GM18519 (cell line): ENCODE measurements at regions not wholly inside any gene's neighbourhood (a gene's known extent, or its start where the extent isn't known, plus 50 kb on each side); places are given as distances from the start of the nearest gene placed in this dataset.

Experiments used
- ATAC-seq: cut with Tn5 transposase; IDR thresholded peaks from one replicate; pipeline ENCODE4 v1.9.1; 2021; ENCODE audit warnings: mild to moderate bottlenecking, moderate library complexity; ENCODE audit not compliant: unreplicated experiment, low FRiP score

DNA sequence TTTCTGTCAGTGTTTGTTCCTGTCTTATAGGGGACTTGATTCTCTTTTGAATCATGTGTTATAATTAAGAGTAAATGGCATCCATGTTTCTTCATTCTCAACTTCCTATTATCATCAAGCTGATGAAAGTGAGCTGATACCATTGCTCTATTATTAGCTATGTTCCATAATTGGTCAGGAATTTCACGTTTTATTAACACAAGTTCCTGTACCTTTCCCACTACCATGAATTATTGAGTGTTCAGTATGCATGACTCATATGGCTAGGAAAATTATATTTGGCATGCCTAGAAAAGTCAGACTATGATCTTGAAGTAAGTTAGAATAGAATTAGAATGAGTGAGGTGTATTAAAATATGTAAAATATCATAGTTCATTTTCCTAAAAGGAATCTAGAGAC, 278.9 kb upstream of the LRRC3B start:
- ATAC-seq = no peak

DNA sequence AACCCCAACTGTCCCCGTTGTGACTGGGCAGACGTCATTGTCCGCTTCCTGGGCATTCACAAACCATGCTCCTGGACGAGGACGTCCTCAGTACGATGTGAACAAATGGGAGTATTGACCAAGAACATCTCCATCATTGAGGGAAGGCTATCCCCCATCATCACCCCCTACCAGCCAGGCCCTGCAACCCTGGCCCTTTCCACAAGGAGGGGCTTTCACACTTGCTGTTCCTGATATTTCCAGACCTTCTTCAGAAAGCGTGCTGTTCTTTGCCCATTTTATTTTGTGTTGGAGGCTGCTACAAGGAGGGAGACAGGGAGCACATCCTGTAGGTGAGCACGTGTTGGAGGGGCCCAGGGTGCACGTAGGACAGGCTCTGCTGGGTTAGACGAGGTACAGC, 277.0 kb upstream of the LRRC3B start:
- ATAC-seq = no peak

DNA sequence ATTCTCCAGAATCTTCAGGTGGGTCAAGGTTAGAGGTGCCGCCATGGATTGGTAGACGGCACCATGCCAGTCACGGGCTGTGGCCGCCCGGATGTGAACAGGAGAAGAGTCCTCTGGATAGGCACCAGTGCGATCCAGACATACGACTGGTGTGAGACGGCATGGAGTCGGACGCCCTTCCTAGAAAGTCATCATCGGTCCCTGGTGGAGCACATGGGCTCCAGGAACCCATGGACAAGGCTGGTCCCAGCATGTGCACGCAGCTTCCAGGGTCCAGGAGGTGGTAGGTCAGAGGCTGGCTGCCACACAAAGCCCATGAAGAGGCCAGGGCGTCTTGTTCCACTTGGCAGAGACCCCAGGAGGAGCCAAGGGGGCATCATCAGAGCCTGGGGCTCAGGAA, 276.1 kb upstream of the LRRC3B start:
- no peak for ATAC-seq

DNA sequence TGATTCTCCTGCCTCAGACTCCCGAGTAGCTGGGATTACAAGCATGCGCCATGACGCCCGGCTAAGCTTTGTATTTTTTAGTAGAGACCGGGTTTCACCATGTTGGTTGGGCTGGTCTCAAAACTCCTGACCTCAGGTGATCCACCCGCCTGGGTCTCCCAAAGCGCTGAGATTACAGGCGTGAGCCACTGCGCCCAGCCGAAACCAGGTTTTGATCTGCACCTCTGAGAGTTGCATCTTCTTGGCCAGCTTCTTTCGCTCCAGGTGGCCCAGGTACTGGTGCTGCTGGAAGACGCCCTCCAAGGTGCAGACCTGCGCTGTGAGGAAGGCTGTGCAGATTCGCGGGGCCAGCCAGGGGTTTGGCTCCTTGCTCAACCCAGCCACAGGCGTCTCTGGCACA, 275.4 kb upstream of the LRRC3B start:
- ATAC-seq = no peak

DNA sequence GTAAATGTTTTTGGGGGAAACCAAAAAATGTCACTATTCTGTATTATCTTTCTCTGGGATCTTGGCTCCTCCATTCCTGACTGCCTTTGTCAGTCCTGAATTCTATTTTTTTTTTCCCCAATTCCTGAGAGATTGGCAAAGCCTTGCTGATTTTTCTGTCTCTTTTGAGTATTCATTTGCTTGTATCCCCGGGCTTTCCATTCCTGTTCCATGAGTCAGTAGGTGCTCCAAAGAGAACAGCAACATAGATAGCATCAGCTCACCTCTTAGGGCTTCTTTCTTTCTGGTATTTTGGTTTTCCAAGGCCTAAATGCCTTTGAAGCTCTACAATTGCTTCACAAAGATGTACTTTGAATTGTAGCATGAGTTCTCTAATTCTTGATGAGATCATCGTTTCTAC, 271.7 kb upstream of the LRRC3B start:
- no peak for ATAC-seq

DNA sequence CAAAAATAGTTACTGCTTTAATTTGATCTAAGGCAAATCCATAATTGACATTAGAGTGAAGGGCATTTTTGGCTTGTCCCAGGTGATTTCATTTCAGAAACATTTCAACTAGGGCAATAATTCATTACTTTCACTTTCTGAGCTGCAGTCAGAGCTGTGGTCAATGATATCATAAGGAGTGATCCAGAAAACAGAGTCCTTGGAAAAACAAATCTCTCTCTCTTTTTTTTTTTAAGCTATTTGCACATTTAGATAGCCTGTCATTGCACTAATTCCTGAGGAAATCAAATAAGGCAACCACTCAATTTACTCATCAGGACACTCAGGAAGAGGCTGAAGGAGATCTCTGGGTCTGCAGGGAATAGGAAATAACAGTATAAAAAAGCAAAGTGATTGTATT, 269.5 kb upstream of the LRRC3B start:
- no peak for ATAC-seq

DNA sequence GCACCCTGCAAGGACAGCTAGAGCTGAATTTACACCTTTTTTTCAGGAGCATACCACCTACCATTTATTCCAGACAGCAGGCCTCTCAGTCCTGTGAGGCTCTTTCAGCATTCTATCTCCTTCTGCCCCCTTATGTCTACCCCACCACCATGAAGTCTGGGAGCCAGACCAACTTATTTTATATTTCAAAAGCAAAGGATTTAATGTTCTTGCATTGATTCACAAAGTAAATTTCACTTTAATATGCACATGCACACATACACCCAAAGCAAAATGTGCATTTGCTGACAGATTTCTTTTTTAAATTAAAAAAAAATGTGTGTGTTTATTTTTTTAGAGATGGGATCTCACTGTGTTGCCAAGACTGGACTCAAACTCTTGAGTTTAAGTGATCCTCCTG, 264.2 kb upstream of the LRRC3B start:
- no peak for ATAC-seq

DNA sequence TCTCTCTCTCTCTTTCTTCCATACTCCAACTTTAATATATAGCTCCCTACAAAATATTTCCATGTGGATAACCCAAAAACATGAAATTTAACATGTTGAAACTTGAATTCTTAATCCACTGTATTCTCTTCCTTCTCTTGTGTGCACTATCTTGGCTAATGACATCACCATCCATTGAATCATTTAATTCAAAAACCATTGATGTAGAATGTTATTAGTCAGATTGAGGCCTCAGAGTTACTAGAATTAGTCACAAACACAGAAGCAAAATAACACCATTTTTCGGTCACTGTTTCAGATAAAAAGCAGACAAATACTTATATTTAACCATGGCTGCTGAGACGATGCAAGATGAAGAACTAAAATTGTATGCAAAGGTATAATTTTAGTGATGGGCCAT, 256.9 kb upstream of the LRRC3B start:
- no peak for ATAC-seq

DNA sequence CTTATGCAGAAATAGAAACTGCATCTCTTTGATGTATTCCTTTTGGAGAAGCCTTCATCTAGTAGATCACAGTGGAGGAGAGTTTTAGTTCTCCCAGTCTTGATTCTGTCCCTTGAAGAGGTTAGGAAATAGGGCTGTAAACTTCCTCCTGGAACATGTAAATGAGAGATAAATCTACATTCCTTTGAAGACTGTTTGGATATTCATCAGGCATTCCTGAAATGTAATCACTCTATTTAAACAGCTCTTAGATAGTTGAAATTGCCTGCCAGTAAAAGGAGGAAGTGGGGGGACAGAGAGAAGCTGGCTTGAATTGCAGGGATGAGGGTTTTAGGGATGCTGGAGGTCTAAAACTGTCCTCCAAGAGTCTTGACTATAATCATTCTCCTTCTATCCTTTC, 254.3 kb upstream of the LRRC3B start:
- no peak for ATAC-seq

DNA sequence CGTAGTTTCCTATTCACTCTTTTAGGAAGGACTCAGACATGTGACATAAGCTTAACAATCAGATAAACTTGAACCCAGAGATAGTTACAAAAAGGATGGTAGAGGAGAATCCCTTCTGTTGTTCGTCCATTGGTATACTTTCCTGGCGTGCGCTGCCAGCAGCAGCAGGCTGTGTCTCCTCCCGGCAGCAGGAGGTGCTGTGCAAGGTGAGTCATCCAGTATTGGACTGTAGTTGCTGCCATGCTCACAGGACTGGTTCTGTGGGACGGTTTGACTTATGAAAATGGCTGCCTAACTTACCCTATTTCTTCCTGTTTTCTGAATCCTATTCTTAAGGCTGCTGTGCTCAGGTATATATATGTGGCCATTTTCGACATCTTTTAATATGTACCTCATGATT, 253.4 kb upstream of the LRRC3B start:
- ATAC-seq = no peak

DNA sequence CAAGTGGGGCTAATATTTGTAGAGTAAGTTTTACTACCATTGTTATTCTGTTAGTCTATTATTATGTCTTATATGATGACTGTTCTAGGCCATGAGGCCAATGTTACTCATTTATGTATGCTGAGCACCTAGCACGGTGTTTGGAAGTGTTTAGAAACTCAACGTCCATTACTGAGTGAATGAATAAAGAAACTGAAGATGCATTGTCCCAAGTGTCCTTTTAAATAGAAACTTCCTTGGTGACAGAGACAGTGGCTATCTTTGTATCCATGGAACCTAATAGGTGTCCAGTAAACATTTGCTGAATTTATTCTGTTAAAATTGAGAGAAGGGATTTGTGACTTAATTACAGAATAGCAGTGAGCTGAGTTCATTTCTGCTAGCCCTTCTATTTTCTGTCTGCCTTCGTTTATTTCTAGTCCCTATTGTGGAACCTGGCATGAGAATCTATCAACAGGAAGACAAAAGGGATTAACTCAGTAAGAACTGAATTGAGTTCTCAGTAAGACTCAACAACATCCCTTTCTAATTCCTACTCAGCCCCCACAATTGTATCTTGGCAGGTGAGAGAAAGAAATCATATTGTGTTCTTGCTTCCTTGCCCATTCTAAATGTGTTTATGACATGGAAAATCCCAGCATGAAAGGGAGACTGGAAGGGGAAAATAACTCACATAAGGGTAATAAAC, 246.6 kb upstream of the LRRC3B start:
- ATAC-seq = no peak

DNA sequence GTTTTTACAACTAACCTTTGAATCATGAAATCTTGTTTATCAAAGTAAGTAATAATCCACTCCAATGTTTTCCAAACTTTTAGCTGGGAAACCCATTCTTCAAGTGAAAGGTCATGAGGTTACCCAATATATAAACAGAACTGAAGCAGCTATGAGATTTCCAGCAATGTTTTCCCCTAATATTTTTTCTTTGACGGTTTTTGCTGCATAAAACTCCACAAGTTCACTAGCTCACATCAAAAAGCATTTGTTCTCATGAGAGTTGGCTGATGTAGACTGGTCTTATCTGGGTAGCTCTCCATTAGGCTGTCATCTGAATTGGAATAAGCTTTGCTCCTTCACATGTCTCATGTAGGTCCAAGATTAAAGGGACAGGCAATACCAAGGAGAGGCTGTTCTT, 241.2 kb upstream of the LRRC3B start:
- no peak for ATAC-seq

DNA sequence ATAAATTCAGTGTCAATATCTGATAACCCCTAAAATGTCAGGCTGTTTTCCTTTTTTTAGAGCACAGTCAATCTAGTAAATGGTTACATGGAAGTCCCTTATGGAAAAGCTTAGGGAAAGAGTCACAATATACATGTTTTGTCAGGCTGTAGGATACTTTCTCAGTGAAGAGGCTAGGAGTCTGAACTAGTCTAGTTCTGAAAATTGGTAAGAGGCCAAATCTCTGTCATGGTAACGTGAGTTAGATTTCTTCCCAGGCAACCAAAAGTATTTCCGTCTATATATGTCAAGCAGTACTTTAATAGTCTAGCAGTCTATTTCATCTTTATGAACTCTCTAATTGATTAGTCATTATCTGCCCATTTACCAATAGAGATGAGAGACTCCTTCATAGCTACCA, 215.9 kb upstream of the LRRC3B start:
- no peak for ATAC-seq

DNA sequence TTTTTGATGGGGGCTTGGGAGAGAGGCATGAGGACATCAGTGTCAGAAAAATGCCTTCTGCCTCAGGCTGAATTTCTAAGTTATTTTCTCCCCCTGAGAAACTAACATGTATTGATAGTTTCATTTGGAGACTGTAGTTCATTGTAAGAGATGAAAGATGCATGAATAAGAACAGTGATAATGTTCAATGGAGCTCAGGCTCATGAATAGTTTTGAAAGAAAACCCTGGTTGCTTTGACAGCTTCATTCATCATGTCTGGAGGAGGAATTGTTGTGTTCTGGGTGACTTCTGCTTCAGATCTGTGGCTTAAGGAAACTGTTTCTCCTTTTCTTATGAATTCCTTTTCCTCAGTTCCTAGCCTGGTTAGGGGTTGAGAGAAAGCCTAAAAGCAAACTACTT, 204.0 kb upstream of the LRRC3B start:
- ATAC-seq = no peak

DNA sequence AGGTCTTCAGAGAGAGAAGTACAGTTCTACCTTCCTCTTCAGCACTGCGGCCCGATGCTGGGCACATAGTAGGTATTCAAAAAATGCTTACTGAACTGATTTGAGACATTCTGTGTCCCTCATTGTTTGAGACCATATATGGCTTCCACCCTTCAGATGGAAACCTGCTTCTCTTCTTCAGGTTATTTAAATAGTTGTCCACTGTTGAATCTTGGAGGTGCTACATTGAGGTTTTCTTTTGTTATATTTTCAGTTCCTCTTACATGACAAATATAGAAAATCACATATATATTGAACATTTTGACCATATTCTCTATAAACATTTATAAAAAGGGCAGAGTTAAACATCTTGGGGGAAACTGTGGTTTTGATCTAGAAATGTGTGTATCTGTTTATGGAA, 200.2 kb upstream of the LRRC3B start:
- ATAC-seq = no peak

DNA sequence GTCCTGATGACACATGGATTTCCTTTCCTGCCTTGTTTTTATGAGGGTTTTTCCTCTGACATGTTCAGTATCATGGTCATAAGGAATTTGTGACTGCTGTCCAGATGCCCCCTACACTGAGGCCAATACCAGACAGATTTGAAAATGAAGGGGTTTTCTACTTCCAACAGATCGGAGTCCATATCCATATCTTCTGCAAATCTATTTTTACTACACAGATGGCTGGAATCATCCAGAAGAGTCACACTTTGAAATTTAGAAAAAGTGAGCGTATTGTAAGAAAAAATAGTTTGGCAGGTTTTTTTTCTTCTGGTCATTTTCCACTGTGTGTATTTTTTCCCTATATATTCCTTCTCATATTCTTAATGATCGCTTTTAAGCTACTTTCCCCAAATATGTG, 197.5 kb upstream of the LRRC3B start:
- ATAC-seq = no peak

DNA sequence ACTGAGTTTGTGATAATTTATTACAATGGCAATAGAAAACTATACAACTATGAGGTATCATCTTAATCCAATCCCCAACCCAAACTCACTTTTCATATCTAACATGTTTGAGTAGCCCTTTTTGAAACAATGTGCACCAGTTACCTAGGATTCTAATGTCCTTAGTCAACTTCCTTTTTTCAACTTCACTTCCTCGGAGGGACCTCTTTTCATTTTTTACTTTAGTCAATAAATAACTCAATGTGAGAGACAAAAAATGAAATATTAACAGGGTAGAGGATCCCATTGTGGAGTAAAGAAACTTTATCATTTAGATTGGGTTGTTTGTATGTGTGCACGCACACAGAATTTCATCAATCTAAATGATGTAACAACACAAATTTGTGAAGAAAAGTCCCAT, 193.6 kb upstream of the LRRC3B start:
- no peak for ATAC-seq

DNA sequence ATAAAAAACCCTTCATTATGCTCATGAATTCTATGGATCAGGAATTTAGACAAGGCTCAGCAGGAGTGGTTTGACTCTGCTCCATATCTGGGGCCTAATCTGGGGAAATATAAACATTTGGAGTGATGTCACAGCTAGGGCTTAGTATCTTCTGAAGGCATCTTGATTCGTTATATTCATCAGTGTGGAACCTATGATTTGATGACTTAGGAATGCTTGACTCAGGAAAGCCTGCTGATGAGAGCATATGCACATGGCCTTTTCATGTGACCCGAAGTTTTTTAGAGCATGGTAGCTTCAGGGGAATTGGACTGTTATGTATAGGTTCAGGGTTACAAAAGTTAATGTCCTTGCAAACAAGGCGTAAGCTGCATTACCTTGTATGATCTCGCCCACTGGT, 184.9 kb upstream of the LRRC3B start:
- ATAC-seq = no peak

DNA sequence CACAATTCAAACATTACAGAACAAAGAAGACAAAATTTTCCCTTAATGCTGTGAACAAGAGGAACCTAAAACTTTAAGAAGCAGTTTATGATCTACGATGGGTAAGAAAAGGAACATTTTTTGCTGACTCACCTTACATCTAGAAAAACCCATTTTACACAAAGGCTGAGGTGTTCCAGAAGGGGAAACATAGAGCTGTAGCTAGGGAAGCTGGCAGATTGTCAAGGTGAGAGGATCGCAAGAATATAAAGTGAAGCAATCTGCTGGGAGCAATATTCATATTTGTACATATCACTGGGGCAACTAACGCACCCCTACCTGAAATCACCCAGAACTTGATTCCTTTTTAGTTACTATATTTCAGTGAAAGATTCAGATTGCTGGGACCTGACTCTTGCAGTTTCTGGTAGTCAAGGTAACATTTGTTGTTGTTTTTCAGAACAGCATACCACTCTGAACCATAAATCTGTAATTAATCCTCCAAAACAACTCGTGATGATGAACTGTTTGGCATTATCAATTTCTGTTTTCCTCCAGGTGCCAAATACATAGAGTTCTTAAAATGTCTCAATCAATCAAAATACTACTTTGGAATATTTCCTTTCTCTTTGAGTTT, 184.1 kb upstream of the LRRC3B start:
- ATAC-seq = no peak

DNA sequence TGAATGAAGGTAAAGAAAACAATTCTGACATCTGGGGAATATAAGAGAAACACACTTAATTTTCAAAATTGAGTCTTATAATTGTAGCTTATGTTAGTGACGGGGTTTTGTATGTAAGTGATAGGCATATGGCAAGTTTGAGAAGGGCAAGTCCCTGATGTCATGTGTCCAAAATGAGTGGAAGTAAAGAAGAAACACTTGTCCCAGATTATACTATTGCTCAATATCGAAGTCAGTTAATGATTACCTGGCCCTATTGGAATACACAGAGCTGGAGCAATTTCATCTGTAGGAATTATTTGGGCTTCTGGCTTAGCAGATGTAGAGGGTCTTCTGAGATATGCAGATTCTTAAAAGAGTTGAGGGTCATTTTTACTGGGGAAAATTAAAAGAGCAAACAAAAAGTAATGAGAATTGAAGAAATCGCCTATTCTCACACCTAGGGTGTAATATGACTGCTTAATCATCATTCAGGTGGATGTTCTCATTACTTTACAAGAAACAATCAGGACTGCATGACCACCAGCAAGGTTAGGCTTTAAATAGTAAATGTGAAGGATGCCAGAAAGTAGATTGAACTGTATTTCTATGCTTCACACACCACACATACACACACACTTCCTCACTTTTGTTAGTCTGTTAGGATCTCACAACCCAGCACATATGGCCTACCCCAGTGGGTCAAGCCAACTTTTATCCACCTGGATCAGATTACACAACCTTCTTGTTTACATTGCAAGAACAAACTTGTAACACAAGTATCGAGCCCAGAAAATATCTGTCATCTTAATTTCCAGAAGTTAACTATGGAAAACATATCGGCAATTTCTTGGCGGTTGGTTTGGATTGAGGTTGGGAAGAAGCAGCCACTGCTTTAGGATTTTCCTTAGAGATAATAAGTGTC, 183.3 kb upstream of the LRRC3B start:
- no peak for ATAC-seq

DNA sequence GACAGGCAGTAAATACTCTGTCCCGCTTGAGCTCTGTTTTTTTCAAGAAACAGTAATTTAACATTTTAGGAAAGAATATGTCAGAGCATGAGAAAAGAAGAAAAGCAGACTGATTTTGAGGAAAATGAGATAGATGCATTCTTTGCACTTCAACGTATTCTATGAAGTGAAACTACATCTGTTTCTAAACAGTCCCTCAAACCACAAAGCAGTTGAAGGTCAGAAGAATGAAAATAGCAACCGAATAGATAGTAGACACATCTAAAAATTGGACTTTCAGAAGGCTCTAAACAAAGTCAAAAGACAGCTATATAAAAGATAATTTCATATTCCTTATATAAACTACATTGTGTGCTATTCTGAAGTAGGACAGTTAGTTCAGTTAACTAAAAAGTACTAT, 172.6 kb upstream of the LRRC3B start:
- ATAC-seq = no peak

DNA sequence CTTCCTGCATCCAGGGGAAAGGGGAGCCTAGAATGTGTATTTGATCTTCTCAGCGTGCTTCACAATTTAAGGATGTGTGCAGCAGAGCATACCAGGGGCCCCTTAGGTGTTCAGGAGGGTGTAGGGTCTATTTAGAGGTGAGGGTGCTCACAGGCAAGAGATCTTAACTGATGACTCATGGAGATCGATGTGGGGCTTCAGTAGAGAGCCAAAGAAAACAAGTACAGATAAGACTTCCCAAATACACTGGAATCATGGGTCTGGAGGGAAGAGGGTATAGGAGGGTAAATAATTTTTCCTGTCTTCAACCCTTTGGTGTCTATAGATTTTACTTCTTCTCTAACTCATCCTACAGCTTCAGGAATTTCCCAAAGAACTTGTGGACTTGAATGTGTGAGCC, 170.2 kb upstream of the LRRC3B start:
- ATAC-seq = no peak
